HepG2 (cell line): ENCODE measurements at regions not wholly inside any gene's neighbourhood (a gene's known extent, or its start where the extent isn't known, plus 50 kb on each side); places are given as distances from the start of the nearest gene placed in this dataset.
"Not testable (repeated sequence)": the region's sequence is repeated elsewhere in the genome, so short reads cannot be mapped to it uniquely, and the experiment has no call there.

Experiments
- ELF3 ChIP-seq: IDR thresholded peaks from 2 replicates; pipeline ENCODE4 v1.6.1; 2016; ENCODE audit warnings: missing genetic modification reagents, missing compliant biosample characterization
- MIER3 ChIP-seq: IDR thresholded peaks from 2 replicates; pipeline ENCODE4 v1.6.1; 2016; ENCODE audit warnings: missing compliant biosample characterization, borderline replicate concordance

GRCh38 chr10:46095943-46096342 lies 49.9 kb upstream of the MSMB start:
- not testable (repeated sequence) for TF ChIP-seq MIER3 (CRISPR knock-in tag); ELF3
